BJ (cell line): ENCODE measurements at regions not wholly inside any gene's neighbourhood (a gene's known extent, or its start where the extent isn't known, plus 50 kb on each side); places are given as distances from the start of the nearest gene placed in this dataset.

Experiments used
- CTCF ChIA-PET: fragments of 350-600 bp; formaldehyde crosslinking; extraction: SDS; loops from one replicate; lab custom pipeline; 2021; ENCODE audit warnings: antibody characterized with exemption, inconsistent platforms; lab: Yijun Ruan, JAX
- POLR2A ChIA-PET: fragments of 300-600 bp; sonication (Branson Sonifier 250); formaldehyde crosslinking; extraction: SDS; loops from one replicate; lab custom pipeline; 2021; ENCODE audit warnings: antibody characterized with exemption; lab: Charles Lee
- DNase-seq: peaks from one replicate; pipeline ENCODE4 v3.0.0-alpha.2; 2011; ENCODE audit warnings: low read depth
- H3K27me3 ChIP-seq: 2 replicates; pipeline ENCODE4 v1.6.0; 2011; ENCODE audit warnings: low read length; ENCODE audit not compliant: control insufficient read depth, insufficient read depth
- H3K36me3 ChIP-seq: 2 replicates; pipeline ENCODE4 v1.5.1; 2011; ENCODE audit warnings: low read length; ENCODE audit not compliant: control insufficient read depth, insufficient read depth
- H3K4me3 ChIP-seq: 2 replicates; pipeline ENCODE4 v1.5.1; 2011; ENCODE audit warnings: low read depth, mild to moderate bottlenecking, control low read depth, low read length
- TF ChIP-seq, protein P1 (sequence below): IDR thresholded peaks from 2 replicates; pipeline ENCODE4 v1.5.1; 2011; ENCODE audit warnings: low read depth, mild to moderate bottlenecking, control low read depth, inconsistent platforms, low read length, moderate library complexity; ENCODE audit not compliant: insufficient read depth

DNA sequence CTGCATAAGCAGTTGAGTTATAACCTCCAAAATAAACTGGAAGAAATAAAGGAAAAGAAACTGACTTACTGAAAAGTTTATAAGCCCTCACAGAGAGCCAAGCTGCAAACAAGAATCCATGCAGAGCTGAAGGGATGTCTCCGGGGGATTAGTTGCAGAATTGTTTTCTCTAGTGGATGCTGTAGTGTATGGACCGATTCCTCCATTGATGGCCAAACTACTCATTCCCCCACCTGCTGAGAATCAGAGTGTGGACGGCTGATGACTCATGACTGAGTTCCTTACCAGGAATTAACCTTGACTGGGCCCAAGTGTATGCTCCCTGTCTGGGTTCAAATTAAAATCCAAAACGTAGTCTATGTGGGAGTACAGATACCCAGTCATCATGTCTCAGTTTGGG, 93.9 kb upstream of the CDH8 start:
- CTCF ChIA-PET: no interaction called here
- Histone ChIP-seq H3K36me3 (no peaks in the 10 kb centered on the region), H3K27me3 (no peaks in the 10 kb centered on the region), H3K4me3 (no peak overlapping the region)
- POLR2A ChIA-PET: no interaction called here
- no peak for DNase-seq
- TF ChIP-seq, protein P1, sequence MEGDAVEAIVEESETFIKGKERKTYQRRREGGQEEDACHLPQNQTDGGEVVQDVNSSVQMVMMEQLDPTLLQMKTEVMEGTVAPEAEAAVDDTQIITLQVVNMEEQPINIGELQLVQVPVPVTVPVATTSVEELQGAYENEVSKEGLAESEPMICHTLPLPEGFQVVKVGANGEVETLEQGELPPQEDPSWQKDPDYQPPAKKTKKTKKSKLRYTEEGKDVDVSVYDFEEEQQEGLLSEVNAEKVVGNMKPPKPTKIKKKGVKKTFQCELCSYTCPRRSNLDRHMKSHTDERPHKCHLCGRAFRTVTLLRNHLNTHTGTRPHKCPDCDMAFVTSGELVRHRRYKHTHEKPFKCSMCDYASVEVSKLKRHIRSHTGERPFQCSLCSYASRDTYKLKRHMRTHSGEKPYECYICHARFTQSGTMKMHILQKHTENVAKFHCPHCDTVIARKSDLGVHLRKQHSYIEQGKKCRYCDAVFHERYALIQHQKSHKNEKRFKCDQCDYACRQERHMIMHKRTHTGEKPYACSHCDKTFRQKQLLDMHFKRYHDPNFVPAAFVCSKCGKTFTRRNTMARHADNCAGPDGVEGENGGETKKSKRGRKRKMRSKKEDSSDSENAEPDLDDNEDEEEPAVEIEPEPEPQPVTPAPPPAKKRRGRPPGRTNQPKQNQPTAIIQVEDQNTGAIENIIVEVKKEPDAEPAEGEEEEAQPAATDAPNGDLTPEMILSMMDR: no peak

DNA sequence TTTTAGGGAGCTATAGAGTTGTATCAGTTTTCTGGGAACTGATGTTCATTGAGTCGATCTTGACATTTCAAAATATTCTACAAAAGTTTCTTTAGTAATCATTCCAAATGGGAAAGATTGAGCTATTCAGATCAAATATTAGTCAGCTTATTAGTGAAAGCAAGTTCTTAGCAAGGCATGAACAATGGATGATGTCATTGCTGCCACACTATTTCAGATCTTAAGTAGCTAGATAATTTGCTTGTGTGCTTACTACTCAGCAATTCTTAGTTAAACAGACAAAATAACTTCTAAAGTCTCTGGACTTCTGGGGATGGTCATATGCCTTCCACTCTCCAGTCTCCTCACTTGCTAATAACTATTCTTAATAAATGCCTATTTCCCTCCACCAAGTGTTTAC, 69.0 kb upstream of the CDH8 start:
- CTCF ChIA-PET: no interaction called here
- TF ChIP-seq, protein P1: no peak
- POLR2A ChIA-PET: no interaction called here

DNA sequence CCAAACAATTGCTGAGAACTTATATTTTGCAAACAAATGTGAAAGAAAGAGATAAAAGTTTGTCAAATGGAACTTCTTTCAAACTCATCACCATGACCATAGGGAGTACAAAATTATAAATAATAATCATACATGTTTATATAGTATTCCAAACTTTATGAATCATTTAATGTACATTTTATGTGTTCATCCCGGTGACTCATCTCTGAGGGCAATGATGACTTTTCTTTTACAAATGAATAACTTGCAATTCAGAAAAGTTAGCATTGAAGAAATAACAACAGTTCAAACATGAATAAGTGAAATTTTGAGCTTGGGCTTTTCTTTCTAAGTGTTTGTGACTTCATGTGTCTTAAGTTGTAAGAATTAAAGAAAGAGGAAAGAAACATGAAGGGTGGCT, 66.3 kb upstream of the CDH8 start:
- TF ChIP-seq, protein P1: no peak
- POLR2A ChIA-PET: no interaction called here
- H3K4me3 ChIP-seq: no peak overlapping the region
- no peaks in the 10 kb centered on the region for H3K36me3 ChIP-seq
- DNase-seq: no peak
- CTCF ChIA-PET: no interaction called here
- no peaks in the 10 kb centered on the region for H3K27me3 ChIP-seq

More for the DNA sequence above, 69.0 kb upstream of the CDH8 start:
- H3K4me3 ChIP-seq: no peak overlapping the region
- no peak for DNase-seq
- no peaks in the 10 kb centered on the region for H3K27me3 ChIP-seq
- no peaks in the 10 kb centered on the region for H3K36me3 ChIP-seq

DNA sequence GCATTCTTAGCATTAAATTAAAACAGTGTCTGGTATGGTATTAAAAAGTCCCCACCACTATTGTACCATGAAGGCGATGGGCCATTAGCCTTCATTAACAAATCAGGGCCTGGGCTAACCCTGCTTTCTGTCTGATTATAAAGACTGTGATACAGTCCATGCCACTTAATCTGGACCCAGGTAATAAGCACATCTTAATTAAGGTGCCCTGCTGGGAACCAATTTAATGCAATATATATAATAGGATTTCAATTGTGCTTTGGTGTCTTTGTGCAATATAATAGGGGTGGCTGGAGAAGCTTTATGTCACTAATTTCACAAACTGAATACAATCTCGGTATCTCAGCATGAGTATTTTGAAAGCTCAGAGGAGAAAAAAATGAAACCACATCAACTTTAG, 64.4 kb upstream of the CDH8 start:
- H3K27me3 ChIP-seq: no peaks in the 10 kb centered on the region
- ChIA-PET CTCF (no interaction called here), POLR2A (no interaction called here)
- TF ChIP-seq, protein P1: no peak
- H3K36me3 ChIP-seq: no peaks in the 10 kb centered on the region
- H3K4me3 ChIP-seq: no peak overlapping the region
- DNase-seq: no peak

DNA sequence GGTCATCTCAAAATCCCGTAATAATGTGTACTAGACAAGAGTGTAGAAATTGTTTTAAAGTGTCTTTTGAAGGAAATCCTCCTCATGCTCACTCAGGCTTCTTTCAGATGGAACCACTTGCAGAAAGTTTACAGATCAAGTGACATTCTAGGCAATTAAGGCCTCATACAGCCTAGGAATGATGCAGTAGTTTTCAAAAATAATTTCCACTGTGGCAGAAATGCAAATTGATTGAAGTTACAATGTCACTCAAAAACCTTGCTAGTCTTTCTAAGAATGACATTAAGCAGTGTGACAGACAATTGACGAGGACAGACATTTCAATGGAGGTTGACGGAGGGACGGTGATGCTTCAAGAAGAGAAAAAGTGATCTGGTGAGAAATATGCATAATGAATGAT, 53.5 kb upstream of the CDH8 start:
- no peaks in the 10 kb centered on the region for H3K36me3 ChIP-seq
- TF ChIP-seq, protein P1: no peak
- H3K4me3 ChIP-seq: no peak overlapping the region
- no peaks in the 10 kb centered on the region for H3K27me3 ChIP-seq
- CTCF ChIA-PET: no interaction called here
- POLR2A ChIA-PET: no interaction called here
- DNase-seq: no peak
